22Rv1 (cell line): ENCODE measurements at regions not wholly inside any gene's neighbourhood (a gene's known extent, or its start where the extent isn't known, plus 50 kb on each side); places are given as distances from the start of the nearest gene placed in this dataset.

Experiments
- H3K27ac ChIP-seq: fragments of 450-650 bp; 2 replicates; pipeline ENCODE4 v1.5.1; 2017
- ZFX ChIP-seq: fragments of 450-650 bp; IDR thresholded peaks from 2 replicates; pipeline ENCODE4 v1.6.1; 2017; ENCODE audit warnings: antibody characterized with exemption, borderline replicate concordance
- TF ChIP-seq, protein P1 (sequence below): fragments of 450-650 bp; IDR thresholded peaks from 2 replicates; pipeline ENCODE4 v1.5.1; 2017; ENCODE audit warnings: mild to moderate bottlenecking

DNA sequence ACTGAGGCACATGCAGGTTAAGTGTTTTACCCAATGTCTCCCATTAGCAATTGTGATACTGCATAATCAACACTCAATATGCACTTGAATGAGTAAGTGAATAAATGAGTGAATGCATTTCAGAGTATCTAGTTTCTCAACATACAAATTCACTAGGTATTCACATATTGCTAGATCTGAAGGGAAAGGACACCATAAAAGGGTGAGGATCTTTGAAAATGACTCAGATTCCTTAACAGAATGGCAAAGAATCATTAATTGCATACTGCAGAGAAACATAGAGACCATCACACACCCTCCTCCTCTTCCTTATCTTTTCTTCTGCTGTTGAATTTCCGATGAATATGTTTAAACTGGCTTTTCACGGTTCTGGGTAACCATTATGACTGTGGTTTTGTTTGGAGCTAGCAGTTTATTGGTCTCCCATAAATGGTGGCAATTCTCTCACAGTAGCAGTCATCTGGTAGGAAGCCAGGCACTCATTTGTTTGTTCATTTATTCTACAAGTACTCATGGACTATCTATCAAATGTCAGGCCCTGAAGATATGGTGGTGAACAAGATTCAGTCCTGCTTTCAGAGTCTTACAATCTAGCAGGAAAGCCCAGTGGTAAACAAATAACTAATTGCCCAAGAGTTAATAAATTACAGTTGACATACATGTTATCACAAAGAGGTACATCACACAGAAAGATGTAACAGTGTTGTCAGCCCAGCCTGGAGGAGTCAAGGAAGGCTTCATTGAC, 70.2 kb downstream of the LLPH start:
- TF ChIP-seq, protein P1, sequence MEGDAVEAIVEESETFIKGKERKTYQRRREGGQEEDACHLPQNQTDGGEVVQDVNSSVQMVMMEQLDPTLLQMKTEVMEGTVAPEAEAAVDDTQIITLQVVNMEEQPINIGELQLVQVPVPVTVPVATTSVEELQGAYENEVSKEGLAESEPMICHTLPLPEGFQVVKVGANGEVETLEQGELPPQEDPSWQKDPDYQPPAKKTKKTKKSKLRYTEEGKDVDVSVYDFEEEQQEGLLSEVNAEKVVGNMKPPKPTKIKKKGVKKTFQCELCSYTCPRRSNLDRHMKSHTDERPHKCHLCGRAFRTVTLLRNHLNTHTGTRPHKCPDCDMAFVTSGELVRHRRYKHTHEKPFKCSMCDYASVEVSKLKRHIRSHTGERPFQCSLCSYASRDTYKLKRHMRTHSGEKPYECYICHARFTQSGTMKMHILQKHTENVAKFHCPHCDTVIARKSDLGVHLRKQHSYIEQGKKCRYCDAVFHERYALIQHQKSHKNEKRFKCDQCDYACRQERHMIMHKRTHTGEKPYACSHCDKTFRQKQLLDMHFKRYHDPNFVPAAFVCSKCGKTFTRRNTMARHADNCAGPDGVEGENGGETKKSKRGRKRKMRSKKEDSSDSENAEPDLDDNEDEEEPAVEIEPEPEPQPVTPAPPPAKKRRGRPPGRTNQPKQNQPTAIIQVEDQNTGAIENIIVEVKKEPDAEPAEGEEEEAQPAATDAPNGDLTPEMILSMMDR = no peak
- H3K27ac ChIP-seq = no peak overlapping the region

DNA sequence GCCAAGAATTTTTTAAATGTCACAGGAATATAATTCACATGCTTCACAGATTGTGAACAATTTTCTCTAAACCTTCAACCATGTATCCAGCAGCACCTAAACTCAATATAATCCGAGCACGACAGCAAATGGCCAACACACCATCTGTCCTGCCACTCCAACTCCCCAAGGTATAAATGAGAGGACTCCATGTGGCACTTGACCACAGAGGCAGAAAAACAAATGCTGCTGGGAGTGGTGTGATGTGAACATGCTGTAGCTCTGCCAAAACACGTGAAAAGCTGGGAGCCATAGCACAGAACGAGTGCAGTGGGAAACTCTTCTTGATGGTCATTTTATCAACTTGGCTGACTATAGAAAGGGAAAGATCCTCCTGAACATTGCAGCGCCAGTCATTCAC, 70.9 kb downstream of the LLPH start:
- TF ChIP-seq, protein P1 = no peak
- no peak for TF ChIP-seq ZFX
- no peak overlapping the region for H3K27ac ChIP-seq

DNA sequence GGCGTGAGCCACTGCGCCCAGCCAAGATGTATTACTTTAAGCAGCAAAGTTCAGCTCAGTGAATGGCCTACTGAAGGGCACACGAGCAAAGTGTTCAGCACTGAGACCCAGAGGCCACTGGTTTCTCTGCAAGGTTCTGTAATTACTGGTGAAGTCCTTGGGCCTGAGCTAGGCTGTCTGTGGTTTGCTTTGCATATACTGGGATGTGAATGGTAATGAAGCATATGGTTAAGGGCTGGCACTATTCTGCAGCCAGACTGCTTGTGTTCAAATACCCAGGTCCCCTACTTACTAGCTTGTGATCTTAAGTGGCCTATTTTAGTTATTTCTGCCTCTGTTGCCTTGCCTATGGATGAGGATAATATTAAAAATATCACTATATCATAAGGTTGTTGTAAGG, 72.0 kb downstream of the LLPH start:
- TF ChIP-seq, protein P1 = no peak
- no peak for TF ChIP-seq ZFX
- H3K27ac ChIP-seq = no peak overlapping the region

DNA sequence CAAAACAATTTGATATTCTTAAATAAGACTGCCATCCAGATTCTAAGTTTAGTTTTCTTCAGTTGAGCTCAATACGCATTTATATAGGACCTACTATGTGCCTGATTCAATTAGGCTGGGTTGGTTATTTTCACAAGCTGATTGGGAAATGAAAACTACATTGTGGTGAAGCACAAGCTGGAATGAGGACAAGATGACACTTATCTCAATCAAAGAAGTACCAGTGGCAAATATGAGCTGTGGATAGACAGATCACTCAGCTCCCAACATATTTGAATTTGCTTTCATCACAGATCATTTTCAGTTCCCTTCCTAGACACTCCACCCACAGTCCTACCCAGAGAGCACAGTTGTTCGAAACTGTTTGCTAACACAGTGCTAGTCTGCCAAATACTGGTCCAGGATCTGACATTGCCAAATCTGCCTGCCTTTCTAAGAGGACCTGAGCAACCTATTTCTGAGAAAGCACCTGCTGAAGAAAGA, 74.7 kb downstream of the LLPH start:
- H3K27ac ChIP-seq = no peak overlapping the region
- TF ChIP-seq, protein P1 = no peak

DNA sequence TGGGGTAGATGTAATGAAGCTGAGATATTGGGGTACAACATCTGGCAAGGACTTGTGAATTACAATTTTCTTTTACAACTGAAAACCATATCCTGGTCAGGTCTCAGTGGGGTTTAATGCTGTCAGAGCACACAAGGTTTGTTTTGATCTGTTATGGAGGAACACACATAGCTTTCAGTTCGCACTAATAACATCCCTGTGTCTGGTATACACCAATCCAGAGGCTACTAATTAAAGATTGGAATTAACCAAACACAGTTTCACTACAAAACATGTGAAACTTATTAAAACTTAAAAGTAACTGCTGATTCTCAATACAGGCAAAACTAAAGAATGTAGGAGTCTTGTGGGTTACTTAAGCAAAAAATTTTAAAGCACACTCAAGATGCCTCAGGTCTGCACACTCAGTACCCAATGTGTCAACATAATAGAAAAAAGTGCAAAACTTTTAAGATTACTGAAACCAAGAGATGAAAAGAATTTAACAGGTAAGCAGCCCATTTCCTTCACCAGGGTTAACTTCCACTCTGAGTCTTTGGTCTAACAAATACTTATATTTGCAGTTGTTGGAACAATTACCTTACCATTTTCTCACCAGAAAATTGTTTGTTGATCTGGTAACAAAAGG, 77.4 kb downstream of the LLPH start:
- TF ChIP-seq ZFX = no peak
- TF ChIP-seq, protein P1 = no peak
- no peak overlapping the region for H3K27ac ChIP-seq

DNA sequence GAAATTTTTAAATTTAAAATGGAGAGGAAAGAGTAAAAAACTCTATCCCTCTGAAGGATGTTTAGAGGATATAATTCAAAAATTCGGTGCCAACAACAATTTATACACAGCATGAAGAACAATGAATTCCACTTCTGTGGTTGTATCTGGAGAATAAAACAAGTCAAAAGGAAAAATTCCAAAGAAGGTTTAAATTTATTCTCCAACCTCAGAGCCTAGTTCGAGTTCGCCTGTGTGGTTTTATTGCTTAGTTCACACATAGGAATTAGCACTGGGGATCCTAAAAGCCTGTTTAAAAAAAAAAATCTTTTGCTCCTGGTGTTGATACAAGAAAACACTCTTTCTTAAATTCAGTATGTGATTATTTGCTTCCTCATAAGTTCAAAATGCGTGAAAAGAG, 79.2 kb downstream of the LLPH start:
- H3K27ac ChIP-seq = no peak overlapping the region
- TF ChIP-seq, protein P1 = no peak
- TF ChIP-seq ZFX = no peak

DNA sequence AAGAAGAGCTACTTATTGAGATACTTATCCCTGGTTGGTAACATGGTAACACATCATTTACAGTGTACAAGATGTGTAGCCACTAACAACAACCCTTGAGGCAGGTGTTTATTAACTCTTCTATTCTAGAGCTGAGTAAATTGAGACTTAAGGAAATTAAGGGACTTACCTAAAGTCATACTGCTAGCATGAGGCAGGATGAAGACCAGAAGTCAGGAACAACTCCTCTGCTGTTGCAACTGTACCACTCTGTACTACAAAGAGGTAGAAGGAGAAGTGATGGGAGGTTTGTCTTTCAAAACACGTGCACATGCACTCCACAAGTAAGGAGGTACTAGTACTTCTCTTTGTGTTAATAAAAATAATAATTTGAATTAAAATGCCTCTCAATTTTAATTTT, 79.9 kb downstream of the LLPH start:
- no peak for TF ChIP-seq ZFX
- TF ChIP-seq, protein P1 = no peak
- H3K27ac ChIP-seq = no peak overlapping the region
